Esophagus muscularis mucosa (tissue), 4 donors: ENCODE measurements at regions not wholly inside any gene's neighbourhood (a gene's known extent, or its start where the extent isn't known, plus 50 kb on each side); places are given as distances from the start of the nearest gene placed in this dataset.

Experiments used
- CTCF ChIP-seq, 3 experiments: fragments of 200-600 bp in 2 of 3; fragments of 450-650 bp in 1 of 3; sonication (generic) in 2 of 3; IDR thresholded peaks; one replicate each; pipeline ENCODE4 v1.5.1; 2017 to 2019; ENCODE audit warnings: antibody characterized with exemption in 3 of 3, mild to moderate bottlenecking in 2 of 3, moderate library complexity in 1 of 3
- EP300 ChIP-seq: sonication (generic); formaldehyde crosslinking; IDR thresholded peaks from one replicate; pipeline ENCODE4 v1.6.1; 2017; ENCODE audit warnings: antibody characterized with exemption
- POLR2A ChIP-seq: fragments of 450-650 bp; IDR thresholded peaks from one replicate; pipeline ENCODE4 v1.6.1; 2017; ENCODE audit warnings: antibody characterized with exemption, moderate library complexity, mild to moderate bottlenecking, low read depth
- POLR2AphosphoS5 ChIP-seq, 2 donors: sonication (generic); formaldehyde crosslinking; IDR thresholded peaks; one replicate each; pipeline ENCODE4 v1.6.1; 2017; ENCODE audit warnings: antibody characterized with exemption in 2 of 2

GRCh38 chr17:22718689-22719088, 1026.4 kb downstream of the KCNJ18 start:
- no peak for TF ChIP-seq CTCF (IDR thresholded peaks at IDR 0.05)
- no peak for TF ChIP-seq EP300
- no peak for TF ChIP-seq POLR2AphosphoS5 (IDR thresholded peaks at IDR 0.05)
- TF ChIP-seq POLR2A = no peak
